GM12878 (cell line): ENCODE measurements at regions not wholly inside any gene's neighbourhood (a gene's known extent, or its start where the extent isn't known, plus 50 kb on each side); places are given as distances from the start of the nearest gene placed in this dataset.

ENCODE experiments used
- ATAC-seq: fragments of 200-7000 bp; cut with Tn5 transposase; 3 replicates; pipeline ENCODE4 v1.9.1; 2020; ENCODE audit warnings: mild to moderate bottlenecking, moderate library complexity
- BruUV-seq: library from RNA; stranded (reverse); fragments of 400-500 nt; replicated peaks from 2 replicates; lab custom pipeline; 2021; lab: Mats Ljungman, UMichigan
- CTCF ChIA-PET: fragments of 300-600 bp; sonication (Branson Sonifier 250); formaldehyde crosslinking; extraction: SDS; loops from one replicate; lab custom pipeline; 2021; ENCODE audit warnings: inconsistent platforms; lab: Yijun Ruan, JAX
- POLR2A ChIA-PET: fragments of 350-600 bp; formaldehyde crosslinking; extraction: SDS; loops from one replicate; lab custom pipeline; 2021; ENCODE audit warnings: inconsistent platforms; lab: Charles Lee
- RAD21 ChIA-PET: fragments of 300-600 bp; sonication (Branson Sonifier 250); formaldehyde crosslinking; loops from one replicate; lab custom pipeline; 2023; ENCODE audit warnings: antibody characterized with exemption; ENCODE audit not compliant: unreplicated experiment; lab: Charles Lee
- SMC1A ChIA-PET: fragments of 300-600 bp; sonication (Branson Sonifier 250); formaldehyde crosslinking; loops from one replicate; lab custom pipeline; 2023; ENCODE audit not compliant: unreplicated experiment, uncharacterized antibody; lab: Charles Lee
- DNase-seq: peaks from one replicate; pipeline ENCODE4 v3.0.0-alpha.2; 2011; ENCODE audit warnings: low read depth, low spot score
- FAIRE-seq: peaks from 3 replicates; lab custom pipeline; 2011; peaks lifted over from hg19 to GRCh38; lab: Jason Lieb, UNC
- H2AFZ ChIP-seq: 2 replicates; pipeline ENCODE4 v1.6.0; 2011; ENCODE audit warnings: low read depth, low read length, control low read depth; ENCODE audit not compliant: control insufficient read depth
- H3K27ac ChIP-seq: 2 replicates; pipeline ENCODE4 v1.5.1; 2011; ENCODE audit warnings: control low read depth; ENCODE audit not compliant: control insufficient read depth, insufficient read depth
- H3K27me3 ChIP-seq, 2 experiments: replicated peaks in 1 of 2; 2 replicates each; pipeline versions ENCODE4 v1.6.0 to v1.6.1; 2011; ENCODE audit warnings: low read length in 1 of 2; ENCODE audit not compliant: control insufficient read depth in 2 of 2, insufficient read depth in 2 of 2
- H3K36me3 ChIP-seq, 2 experiments: 2 replicates each; pipeline ENCODE4 v1.5.1; 2011; ENCODE audit warnings: low read length in 1 of 2; ENCODE audit not compliant: control insufficient read depth in 2 of 2, insufficient read depth in 2 of 2
- H3K4me1 ChIP-seq: 2 replicates; pipeline ENCODE4 v1.6.1; 2011; ENCODE audit warnings: mild to moderate bottlenecking, low read length, moderate library complexity, mixed read lengths; ENCODE audit not compliant: control insufficient read depth, insufficient read depth
- H3K4me2 ChIP-seq: 2 replicates; pipeline ENCODE4 v1.6.0; 2011; ENCODE audit warnings: control low read depth; ENCODE audit not compliant: control insufficient read depth, insufficient read depth
- H3K4me3 ChIP-seq: fragments of 200-600 bp; sonication (generic); 2 replicates; pipeline ENCODE4 v1.5.1; 2016
- H3K79me2 ChIP-seq: 2 replicates; pipeline ENCODE4 v1.6.0; 2011; ENCODE audit warnings: low read length; ENCODE audit not compliant: control insufficient read depth, insufficient read depth
- H3K9ac ChIP-seq: 2 replicates; pipeline ENCODE4 v1.8.0; 2011; ENCODE audit warnings: low read length, control low read depth, mixed read lengths; ENCODE audit not compliant: control insufficient read depth, insufficient read depth
- H3K9me3 ChIP-seq: replicated peaks from 3 replicates; pipeline ENCODE4 v1.5.1; 2011; ENCODE audit warnings: mild to moderate bottlenecking, low read length; ENCODE audit not compliant: control insufficient read depth, insufficient read depth
- H4K20me1 ChIP-seq: 2 replicates; pipeline ENCODE4 v1.6.0; 2011; ENCODE audit not compliant: control insufficient read depth, insufficient read depth
- BACH1 ChIP-seq: fragments of 450-650 bp; IDR thresholded peaks from 2 replicates; pipeline ENCODE4 v1.6.1; 2017; ENCODE audit warnings: mild to moderate bottlenecking, borderline replicate concordance
- CEBPZ ChIP-seq: fragments of 150-350 bp; IDR thresholded peaks from 2 replicates; pipeline ENCODE4 v1.6.1; 2016; ENCODE audit warnings: low read depth, low read length
- CREB1 ChIP-seq: IDR thresholded peaks from 2 replicates; pipeline ENCODE4 v1.6.1; 2012; ENCODE audit warnings: low read depth, mild to moderate bottlenecking, inconsistent platforms
- CTCF ChIP-seq, 3 experiments: IDR thresholded peaks in 2 of 3; conservative IDR thresholded peaks in 1 of 3; 2 replicates each; pipeline ENCODE4 v1.5.1; 2011; ENCODE audit warnings: low read depth in 3 of 3, low read length in 3 of 3, mild to moderate bottlenecking in 3 of 3, control low read depth in 2 of 3, moderate library complexity in 2 of 3, inconsistent platforms in 1 of 3, mixed read lengths in 1 of 3; ENCODE audit not compliant: control insufficient read depth in 2 of 3, insufficient read depth in 1 of 3; ENCODE audit errors: extremely low read depth in 1 of 3
- ELK1 ChIP-seq: IDR thresholded peaks from 2 replicates; pipeline ENCODE4 v1.6.1; 2012; ENCODE audit warnings: low read depth, low read length, improper control_type of control experiment
- GABPA ChIP-seq: IDR thresholded peaks from 2 replicates; pipeline ENCODE4 v1.6.1; 2014; ENCODE audit warnings: antibody characterized with exemption, low read depth, mild to moderate bottlenecking, inconsistent platforms
- IRF4 ChIP-seq: IDR thresholded peaks from 2 replicates; pipeline ENCODE4 v1.6.1; 2011; ENCODE audit warnings: low read depth, low read length
- KAT2A ChIP-seq: conservative IDR thresholded peaks from 2 replicates; pipeline ENCODE4 v1.6.1; 2011; ENCODE audit warnings: low read depth, low read length; ENCODE audit not compliant: control insufficient read depth
- KLF5 ChIP-seq: fragments of 450-650 bp; IDR thresholded peaks from 2 replicates; pipeline ENCODE4 v1.6.1; 2014; ENCODE audit warnings: mild to moderate bottlenecking; ENCODE audit not compliant: partially characterized antibody
- MYB ChIP-seq: fragments of 150-350 bp; IDR thresholded peaks from 2 replicates; pipeline ENCODE4 v1.6.1; 2014; ENCODE audit warnings: mild to moderate bottlenecking, low read depth, low read length, borderline replicate concordance
- RUNX3 ChIP-seq: IDR thresholded peaks from 2 replicates; pipeline ENCODE4 v1.6.1; 2012; ENCODE audit warnings: low read length, inconsistent platforms
- SKIL ChIP-seq: fragments of 450-650 bp; IDR thresholded peaks from 2 replicates; pipeline ENCODE4 v1.6.1; 2017; ENCODE audit warnings: mild to moderate bottlenecking, low read depth, inconsistent platforms; ENCODE audit not compliant: poor library complexity, severe bottlenecking
- SMC3 ChIP-seq: IDR thresholded peaks from 2 replicates; pipeline ENCODE4 v1.6.1; 2011; ENCODE audit warnings: low read length, improper control_type of control experiment, borderline replicate concordance
- WGBS: methylation state at CpG from one replicate; pipeline ENCODE4 v1.1.6; 2016; ENCODE audit warnings: low lambda C conversion rate; ENCODE audit not compliant: insufficient replicate concordance, insufficient coverage; ENCODE audit errors: missing lambda C conversion rate; 5-methylcytosine and 5-hydroxymethylcytosine counted together
- in situ Hi-C: fragments of 300-500 bp; cut with MboI; formaldehyde crosslinking; loops from 9 replicates; pipeline ENCODE4 v1.14.3; 2018; ENCODE audit warnings: mixed read lengths
- intact Hi-C: fragments of 100-400 bp; cut with micrococcal nuclease; formaldehyde crosslinking; loops from one replicate; pipeline ENCODE4 v1.14.2; 2022; ENCODE audit not compliant: unreplicated experiment
- TF ChIP-seq, protein P1 (sequence below): fragments of 450-650 bp; IDR thresholded peaks from 2 replicates; pipeline ENCODE4 v1.6.1; 2018; ENCODE audit warnings: mild to moderate bottlenecking, low read depth, moderate library complexity; ENCODE audit not compliant: partially characterized antibody

DNA sequence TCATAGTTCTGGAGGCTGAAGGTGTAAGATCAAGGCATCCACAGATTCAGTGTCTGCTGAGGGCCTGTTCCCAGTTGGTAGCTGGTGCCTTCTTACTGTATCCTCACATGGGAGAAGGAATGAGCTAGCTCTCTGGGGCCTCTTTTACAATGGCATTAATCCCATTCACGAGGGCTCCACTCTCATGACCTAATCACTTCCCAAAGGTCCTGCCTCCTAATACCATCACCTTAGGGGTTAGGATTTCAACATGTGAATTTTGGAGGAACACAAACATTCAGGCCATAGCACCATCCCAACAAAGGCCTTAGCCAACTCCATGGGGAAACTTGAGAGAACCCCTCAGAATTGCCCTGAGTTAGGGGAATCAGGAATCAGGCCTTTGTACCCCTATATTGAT lies 66.1 kb upstream of the CREB5 start:
- intact Hi-C loops (no loop called here), in situ Hi-C loops (no loop called here)
- H2AFZ ChIP-seq = no peak overlapping the region
- RAD21 ChIA-PET = no interaction called here
- POLR2A ChIA-PET = no interaction called here
- no peaks in the 10 kb centered on the region for H4K20me1 ChIP-seq
- 5% methylated on average over 1 of the region's 1 CpG for WGBS
- CTCF ChIA-PET = no interaction called here
- H3K4me2 ChIP-seq = no peak overlapping the region
- FAIRE-seq (no peak), ATAC-seq (no peak), DNase-seq (no peak)
- H3K9ac ChIP-seq = no peak overlapping the region
- H3K27me3 ChIP-seq = peaks cover 0 to 5% of the 10 kb centered on the region in 2 experiments; a peak in 1 of 4 replicates
- no peaks in the 10 kb centered on the region for H3K4me1 ChIP-seq
- no peaks in the 10 kb centered on the region for H3K36me3 ChIP-seq
- H3K27ac ChIP-seq = no peak overlapping the region
- H3K4me3 ChIP-seq = no peak overlapping the region
- no TSS peak for BruUV-seq
- H3K79me2 ChIP-seq = no peaks in the 10 kb centered on the region
- H3K9me3 ChIP-seq = no peaks in the 10 kb centered on the region
- SMC1A ChIA-PET = no interaction called here
- TF ChIP-seq CEBPZ = no peak
- no peak for TF ChIP-seq KLF5
- no peak for TF ChIP-seq IRF4
- no peak for TF ChIP-seq SMC3
- no peak for TF ChIP-seq MYB
- TF ChIP-seq ELK1 = no peak
- TF ChIP-seq, protein P1, sequence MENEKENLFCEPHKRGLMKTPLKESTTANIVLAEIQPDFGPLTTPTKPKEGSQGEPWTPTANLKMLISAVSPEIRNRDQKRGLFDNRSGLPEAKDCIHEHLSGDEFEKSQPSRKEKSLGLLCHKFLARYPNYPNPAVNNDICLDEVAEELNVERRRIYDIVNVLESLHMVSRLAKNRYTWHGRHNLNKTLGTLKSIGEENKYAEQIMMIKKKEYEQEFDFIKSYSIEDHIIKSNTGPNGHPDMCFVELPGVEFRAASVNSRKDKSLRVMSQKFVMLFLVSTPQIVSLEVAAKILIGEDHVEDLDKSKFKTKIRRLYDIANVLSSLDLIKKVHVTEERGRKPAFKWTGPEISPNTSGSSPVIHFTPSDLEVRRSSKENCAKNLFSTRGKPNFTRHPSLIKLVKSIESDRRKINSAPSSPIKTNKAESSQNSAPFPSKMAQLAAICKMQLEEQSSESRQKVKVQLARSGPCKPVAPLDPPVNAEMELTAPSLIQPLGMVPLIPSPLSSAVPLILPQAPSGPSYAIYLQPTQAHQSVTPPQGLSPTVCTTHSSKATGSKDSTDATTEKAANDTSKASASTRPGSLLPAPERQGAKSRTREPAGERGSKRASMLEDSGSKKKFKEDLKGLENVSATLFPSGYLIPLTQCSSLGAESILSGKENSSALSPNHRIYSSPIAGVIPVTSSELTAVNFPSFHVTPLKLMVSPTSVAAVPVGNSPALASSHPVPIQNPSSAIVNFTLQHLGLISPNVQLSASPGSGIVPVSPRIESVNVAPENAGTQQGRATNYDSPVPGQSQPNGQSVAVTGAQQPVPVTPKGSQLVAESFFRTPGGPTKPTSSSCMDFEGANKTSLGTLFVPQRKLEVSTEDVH = no peak
- TF ChIP-seq CREB1 = no peak
- TF ChIP-seq CTCF (IDR thresholded peaks at IDR 0.05 in 2 of 3, conservative IDR thresholded peaks at IDR 0.05 in 1 of 3; ENCODE audit: control insufficient read depth in 2 of 3, extremely low read depth in 1 of 3, insufficient read depth in 1 of 3, low read depth in 3 of 3, low read length in 3 of 3) = no peak
- TF ChIP-seq SKIL = no peak
- no peak for TF ChIP-seq BACH1
- no peak for TF ChIP-seq GABPA
- TF ChIP-seq KAT2A = no peak
- TF ChIP-seq RUNX3 = no peak
